ENCODE measurements at regions not wholly inside any gene's neighbourhood (a gene's known extent, or its start where the extent isn't known, plus 50 kb on each side); places are given as distances from the start of the nearest gene placed in this dataset.

DNA sequence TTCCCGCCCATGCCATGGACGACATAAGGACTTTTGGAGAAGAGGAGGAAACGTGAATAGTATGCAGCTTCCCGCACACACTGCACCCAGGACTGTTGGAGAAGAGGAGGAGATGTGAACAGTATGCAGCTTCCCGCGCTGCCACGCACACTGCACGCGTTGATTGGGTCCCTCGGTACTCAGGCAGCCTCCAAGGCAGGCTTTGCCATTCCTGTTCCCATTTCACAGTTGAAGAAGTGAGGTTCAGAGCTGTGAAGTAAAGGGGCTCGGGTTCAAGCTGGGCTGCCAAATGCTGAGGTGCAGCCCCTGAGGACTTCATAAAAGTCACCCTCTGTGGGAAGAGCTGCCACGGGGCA, 147.9 kb upstream of the FAM20C start:
- H3K4me3 ChIP-seq (ENCODE audit: low read depth, low read length), result no peak overlapping the region
- TF ChIP-seq, protein P1, sequence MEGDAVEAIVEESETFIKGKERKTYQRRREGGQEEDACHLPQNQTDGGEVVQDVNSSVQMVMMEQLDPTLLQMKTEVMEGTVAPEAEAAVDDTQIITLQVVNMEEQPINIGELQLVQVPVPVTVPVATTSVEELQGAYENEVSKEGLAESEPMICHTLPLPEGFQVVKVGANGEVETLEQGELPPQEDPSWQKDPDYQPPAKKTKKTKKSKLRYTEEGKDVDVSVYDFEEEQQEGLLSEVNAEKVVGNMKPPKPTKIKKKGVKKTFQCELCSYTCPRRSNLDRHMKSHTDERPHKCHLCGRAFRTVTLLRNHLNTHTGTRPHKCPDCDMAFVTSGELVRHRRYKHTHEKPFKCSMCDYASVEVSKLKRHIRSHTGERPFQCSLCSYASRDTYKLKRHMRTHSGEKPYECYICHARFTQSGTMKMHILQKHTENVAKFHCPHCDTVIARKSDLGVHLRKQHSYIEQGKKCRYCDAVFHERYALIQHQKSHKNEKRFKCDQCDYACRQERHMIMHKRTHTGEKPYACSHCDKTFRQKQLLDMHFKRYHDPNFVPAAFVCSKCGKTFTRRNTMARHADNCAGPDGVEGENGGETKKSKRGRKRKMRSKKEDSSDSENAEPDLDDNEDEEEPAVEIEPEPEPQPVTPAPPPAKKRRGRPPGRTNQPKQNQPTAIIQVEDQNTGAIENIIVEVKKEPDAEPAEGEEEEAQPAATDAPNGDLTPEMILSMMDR (IDR thresholded peaks at IDR 0.05; ENCODE audit: low read depth, low read length), result no peak

DNA sequence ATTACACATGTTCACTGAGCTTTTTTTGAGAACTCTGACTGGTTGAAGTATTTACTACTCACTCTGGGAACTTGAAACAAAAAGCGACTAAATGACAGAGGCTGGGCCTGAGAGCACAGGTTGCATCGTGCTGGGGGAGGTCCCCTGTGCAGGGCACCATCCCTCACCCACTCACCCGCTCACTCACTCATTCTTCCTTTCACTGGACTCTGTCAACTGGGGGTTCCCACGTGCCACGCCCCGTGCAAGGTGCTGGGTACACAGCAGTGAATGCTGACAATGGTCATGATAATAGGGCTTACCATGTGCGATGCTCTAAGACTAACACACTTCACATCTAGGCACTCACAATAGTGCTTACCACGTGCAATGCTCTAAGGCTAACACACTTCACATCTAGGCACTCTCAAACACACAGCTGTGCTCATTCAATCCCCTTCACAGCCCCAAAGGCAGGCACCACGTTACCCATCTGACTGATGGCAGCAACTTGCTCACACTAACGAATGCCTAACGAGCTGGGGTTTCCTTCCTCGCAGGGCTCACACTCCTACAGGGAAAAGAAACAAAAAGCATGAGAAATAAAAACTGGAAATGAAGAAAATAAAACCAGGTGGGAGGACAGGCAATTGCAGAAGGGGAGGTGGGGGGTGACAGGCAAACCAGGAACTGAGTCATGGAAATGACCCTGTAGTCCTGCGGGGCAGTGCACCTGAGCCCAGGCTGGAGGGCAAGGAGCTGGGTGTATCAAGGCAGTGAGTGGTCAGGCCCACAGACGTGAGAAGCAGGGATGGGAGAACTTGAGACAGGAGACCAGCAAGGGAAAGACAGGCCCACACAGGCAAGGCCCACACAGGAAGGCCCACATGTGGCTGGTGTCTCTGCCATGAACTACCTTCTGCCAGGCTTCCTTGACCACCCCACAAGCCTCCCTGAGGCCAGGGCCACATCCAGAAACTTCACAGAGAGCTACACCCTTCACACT, 147.0 kb upstream of the FAM20C start:
- H3K4me3 ChIP-seq (ENCODE audit: low read depth, low read length), result no peak overlapping the region
- TF ChIP-seq, protein P1 (IDR thresholded peaks at IDR 0.05; ENCODE audit: low read depth, low read length), result no peak

DNA sequence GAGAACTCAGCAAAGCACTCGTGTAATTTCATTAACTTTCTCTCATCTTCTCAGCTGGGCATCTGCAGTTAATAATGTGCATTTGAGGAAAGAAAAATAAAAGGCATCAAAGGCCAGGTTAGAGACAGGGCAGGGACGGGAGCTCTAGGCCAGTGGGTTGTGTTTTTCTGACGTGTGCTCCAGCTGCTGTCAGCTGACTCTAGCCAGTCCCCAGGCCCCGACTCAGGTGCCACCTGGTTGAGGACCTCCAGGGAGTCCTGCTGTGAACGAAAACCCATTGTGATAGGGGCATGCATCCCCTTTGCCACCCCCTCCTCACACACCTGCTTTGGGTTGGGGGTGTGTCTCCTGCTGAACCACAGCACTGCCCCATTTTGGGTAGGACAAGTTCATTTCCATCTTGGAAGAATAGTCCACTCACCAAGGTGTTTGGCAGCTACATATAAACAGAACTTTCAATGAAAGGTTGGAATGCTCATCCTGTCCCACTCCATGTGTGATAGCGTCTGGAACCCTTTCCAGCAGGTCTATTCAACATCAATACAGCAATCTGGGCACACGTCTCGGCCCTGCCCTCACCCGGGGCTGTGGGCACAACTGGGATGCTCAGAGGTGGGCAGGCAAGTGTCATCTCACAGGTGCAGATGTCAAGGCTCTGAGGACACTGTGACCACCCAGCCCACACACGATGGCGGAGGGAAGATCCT, 146.1 kb upstream of the FAM20C start:
- no peak overlapping the region for H3K4me3 ChIP-seq (ENCODE audit: low read depth, low read length)
- TF ChIP-seq, protein P1 (IDR thresholded peaks at IDR 0.05; ENCODE audit: low read depth, low read length), result no peak

DNA sequence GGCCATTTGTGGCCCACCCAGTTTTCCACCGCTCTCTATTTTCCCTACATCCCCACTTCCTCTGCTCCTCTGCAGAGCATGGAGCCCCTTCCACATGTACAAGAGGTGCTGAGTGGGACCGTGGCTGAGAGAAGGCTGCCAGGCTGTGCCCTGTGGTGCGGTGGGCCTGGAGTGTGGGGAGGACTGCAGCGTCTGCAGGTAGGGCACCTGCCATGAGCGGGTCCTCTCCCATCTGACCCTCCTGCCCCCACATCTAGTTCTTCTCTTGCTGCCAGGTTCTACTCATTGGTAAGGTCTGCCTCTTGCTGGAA, 145.6 kb upstream of the FAM20C start:
- TF ChIP-seq, protein P1 (IDR thresholded peaks at IDR 0.05; ENCODE audit: low read depth, low read length), result no peak
- no peak overlapping the region for H3K4me3 ChIP-seq (ENCODE audit: low read depth, low read length)

DNA sequence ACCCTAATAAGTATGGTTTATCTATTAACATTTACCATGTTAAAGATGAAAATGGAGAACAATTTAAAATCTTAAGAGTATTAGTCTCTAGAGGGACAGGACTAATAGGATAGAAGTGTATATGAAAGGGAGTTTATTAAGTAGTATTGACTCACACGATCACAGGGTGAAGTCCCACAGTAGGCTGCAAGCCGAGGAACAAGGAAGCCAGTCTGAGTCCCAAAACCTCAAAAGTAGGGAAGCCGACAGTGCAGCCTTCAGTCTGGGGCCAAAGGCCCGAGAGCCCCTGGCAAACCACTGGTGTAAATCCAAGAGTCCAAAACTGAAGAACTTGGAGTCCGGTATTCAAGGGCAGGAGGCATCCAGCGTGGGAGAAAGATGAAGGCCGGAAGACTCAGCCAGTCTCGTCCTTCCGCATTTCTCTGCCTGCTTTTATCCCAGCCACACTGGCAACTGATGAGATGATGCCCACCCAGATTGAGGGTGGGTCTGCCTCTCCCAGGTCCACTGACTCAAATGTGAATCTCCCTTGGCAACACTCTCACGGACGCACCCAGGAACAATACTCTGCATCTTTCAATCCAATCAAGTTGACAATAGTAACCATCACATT, 140.8 kb upstream of the FAM20C start:
- TF ChIP-seq, protein P1 (IDR thresholded peaks at IDR 0.05; ENCODE audit: low read depth, low read length), result no peak
- H3K4me3 ChIP-seq (ENCODE audit: low read depth, low read length), result no peak overlapping the region

DNA sequence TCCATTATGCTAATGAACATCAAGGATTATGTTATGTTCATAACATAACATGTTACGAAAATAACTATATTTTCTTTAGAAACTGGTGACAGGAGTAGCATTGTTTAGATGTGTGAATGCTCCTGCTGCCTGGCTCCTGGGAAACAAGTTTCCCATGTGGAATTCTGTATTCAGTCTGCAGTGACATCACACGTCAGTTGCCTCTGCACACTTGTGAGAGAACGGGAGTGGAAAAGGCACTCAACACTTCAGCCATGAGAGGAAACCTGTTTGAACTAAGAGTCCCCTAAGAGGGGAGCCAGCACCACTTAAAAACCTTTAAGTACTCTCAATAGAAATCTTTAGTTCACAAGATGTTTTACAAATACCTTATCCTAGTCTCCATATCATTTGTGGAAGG, 140.3 kb upstream of the FAM20C start:
- no peak overlapping the region for H3K4me3 ChIP-seq (ENCODE audit: low read depth, low read length)
- TF ChIP-seq, protein P1 (IDR thresholded peaks at IDR 0.05; ENCODE audit: low read depth, low read length), result no peak

DNA sequence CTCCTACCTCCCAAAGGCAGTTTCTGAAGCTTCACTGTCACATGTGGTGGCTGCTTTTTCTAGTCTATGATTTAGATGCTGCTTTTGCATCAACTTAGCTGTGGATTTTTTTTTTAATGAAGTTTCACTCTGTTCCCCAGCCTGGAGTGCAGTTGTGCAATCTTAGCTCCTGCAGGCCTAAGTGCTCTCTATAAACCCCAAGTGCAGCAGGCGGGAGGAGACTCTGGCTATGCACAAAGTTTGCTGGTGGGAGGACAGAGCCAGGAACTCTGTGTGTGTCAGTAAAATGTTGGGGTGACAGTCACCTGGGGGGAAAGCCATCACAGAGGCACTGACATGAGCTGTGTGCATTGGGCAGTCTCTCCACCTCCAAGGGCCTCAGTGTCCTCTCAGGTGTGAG, 138.8 kb upstream of the FAM20C start:
- H3K4me3 ChIP-seq (ENCODE audit: low read depth, low read length), result no peak overlapping the region
- TF ChIP-seq, protein P1 (IDR thresholded peaks at IDR 0.05; ENCODE audit: low read depth, low read length), result no peak

Measured in WI38 (cell line).